ENCODE measurements at regions not wholly inside any gene's neighbourhood (a gene's known extent, or its start where the extent isn't known, plus 50 kb on each side); places are given as distances from the start of the nearest gene placed in this dataset.
A peak's percentile ranks its signal among the peaks of the same experiment; 100 is the strongest.
"Not testable (repeated sequence)": the region's sequence is repeated elsewhere in the genome, so short reads cannot be mapped to it uniquely, and the experiment has no call there.

DNA sequence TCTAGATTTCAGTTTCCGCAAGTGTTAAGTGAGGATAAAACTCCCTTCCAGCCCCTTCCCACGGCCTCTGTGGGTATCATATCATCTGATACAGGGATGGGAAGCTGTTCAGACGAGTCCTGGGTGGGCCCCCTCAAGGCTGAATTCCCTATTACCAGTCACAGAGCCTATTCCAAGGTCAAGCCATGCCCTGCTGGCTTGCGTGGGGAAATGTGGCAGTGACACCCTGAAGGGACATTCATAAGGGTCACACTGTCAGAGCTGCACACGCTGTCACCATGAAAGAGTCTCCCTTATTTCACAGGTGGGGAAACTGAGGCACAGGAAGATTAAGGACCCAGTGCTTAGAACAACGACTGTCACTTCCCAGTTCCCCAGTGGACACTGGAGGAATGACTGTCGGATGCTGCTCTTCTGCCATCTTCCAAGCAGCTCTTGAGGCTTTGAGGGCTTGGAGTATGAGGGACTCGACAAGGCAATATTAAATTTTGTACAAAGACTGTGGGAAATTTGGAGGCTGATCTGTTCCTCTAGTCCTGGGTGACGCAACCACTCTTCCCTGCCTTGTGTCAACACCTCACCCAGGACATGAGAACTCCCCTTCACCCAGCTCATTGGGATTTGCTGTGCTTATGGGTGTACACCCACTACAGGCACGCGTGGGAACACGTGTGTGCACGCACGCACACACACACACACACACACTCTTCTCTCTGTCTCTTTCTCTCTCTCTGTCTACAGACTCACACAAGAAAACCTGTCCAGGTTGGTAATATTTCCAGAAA is 386.0 kb downstream of the RPS24 start:
- DNase-seq, result no peak

DNA sequence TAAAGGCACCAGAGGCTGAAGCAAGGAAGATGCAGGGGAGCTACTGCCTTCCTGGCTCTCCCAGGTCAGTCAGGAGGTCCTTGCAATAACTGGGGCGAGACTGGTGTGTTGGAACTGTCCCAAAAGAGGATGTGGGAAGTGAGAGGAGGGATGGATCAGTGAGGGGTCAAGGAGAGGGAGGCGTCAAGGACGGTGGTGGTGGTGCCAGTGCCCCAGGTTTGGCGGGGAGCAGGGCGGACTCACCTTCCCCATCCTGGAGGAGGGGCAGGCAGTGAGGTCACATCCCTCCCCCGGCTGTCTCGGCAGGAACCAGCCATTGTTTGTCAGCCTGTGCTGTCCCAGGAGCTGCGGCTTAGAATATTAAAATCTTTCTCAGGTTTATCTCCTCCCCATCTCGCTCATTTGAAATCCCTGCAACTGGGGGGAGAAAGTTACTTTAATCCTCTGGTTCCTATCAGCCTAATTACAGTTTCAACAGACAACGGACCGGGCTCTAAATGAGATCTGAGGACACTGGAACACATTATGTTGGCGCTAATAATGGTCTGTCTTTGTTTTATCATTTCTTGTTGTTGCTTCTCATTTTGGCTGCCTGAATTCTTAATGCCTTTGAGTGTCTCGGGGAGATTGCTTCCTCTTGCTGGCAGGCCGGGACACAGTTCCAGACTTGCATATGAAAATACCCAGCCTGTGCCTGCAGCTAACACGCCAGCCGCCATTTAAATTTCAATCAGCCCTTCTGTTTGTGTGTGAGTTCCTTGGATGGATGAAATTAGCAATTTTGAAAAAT is 387.5 kb downstream of the RPS24 start:
- DNase-seq, result no peak

DNA sequence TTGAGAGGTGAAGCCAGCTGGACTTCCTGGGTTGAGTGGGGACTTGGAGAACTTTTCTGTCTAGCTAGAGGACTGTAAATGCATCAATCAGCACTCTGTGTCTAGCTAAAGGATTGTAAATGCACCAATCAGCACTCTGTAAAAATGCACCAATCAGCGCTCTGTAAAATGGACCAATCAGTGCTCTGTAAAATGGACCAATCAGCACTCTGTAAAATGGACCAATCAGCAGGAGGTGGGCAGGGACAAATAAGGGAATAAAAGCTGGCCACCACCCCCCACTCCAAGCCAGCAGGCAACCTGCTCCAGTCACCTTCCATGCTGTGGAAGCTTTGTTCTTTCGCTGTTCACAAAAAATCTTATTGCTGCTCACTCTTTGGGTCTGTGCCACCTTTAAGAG is 390.4 kb downstream of the RPS24 start:
- DNase-seq, result not testable (repeated sequence)

DNA sequence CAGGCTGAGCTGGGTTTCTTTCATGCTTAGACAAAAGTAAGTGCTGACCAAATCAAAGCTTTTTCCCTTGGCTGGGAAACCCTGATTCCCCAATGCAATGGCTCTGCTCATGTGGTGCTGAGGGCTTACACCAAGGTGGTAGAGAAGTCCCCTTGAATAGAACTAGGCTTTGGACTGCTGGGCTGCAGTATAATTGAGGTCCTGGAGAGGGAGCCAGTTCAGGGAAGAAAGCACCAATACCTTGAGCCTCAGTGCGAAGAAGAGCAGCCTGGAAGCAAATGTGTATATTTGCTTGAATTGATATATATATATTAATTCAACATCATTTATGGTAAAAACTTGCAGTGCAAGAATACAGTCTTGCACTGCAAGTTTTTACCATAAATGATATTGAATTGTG is 391.1 kb downstream of the RPS24 start:
- DNase-seq, result no peak

DNA sequence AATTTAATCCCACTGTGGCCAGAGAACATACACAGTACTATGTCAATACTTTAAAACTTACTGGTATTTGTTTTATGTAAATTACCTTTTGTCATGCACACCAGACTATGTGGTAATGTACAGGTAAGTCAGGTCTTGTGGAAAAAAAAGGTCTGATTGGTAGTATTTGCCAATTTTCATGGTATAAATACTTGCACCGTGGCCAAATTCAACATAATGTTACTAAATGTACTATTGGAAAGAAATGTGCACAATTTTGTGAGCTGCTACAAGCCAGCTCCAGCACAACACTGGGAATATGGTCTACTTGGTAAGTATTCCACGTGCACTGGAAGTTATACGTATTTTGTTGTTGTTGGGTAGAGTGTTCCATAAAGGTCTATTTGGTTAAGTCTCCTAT is 392.5 kb downstream of the RPS24 start:
- no peak for DNase-seq

DNA sequence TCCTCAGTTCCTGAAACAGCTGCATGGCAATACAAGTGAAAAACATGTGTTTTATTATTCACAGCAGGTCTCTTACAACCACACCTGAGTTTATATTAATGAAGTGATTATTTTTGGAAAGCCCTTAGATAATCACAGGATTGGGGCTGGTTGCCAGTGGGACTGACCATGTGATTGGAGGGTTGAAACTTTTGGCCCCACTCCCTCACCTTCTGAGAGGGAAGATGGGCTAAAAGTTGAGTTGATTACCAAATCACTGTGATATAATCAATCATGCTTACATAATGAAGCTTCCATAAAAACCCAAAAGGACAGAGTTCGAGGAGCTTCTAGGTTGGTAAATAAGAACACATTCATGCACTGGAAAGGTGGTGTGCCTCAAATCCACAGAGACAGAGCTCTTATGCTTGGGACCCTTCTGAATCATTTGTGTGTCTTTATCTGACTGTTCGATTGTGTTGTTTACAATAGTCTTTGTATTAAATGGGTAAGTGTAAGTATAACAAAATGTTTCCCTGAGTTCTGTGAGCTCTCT is 393.9 kb downstream of the RPS24 start:
- DNase-seq, result no peak

DNA sequence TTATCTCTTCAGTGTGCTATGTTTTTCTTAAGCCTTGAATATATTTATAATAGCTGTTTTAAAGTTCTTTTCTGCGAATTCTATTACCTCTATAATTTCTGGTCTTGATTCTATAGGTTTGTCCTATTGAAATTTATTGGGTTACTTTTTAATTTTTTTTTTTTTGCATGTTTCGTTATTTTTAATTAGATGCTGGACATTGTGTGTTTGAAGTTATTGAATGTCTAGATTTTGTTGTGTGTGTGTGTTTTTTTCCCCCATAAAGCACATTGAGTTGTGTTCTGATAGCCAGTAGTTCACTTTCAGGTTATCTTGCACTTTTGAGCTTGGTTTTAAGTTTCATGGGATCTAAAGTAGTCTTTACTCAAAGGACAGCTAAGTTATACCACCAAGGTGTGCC is 394.9 kb downstream of the RPS24 start:
- DNase-seq, result no peak

DNA sequence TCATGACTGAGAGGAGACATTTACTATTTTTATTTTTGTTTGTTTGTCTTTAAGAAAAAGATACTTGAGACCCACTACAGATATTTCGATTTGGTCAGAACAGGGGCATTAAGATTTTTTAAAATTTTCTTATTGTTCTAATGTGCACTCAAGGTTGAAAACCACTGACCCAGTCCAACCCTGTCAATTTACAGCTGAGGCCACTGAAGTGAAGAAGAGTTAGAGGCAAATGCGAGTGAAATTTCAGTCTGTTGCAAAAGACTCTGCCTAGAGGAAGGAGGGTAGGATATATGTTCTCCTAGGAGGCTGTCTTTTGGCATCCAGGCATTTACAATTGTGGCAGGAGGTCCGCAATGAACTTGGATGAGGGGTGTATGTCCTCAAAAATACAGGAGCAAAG is 396.3 kb downstream of the RPS24 start:
- DNase-seq, result no peak

DNA sequence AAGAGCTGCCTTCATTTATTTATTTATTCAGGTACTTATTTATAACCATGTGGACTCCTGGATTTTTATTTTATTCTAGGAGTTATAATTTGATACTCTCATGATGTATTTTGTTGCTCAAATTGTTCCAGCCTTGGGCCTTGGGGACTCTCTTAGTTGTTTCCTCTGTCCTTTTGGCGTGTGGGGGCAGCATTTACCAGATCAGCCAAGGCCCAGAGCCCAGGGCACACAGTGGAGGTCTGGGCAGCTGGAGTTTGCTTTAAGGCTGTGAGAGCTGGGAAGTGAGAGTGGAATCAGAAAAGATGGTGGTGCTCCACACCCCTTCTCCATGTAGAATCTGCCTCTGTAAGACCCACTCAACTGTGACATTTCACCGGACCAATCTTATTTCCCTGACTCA is 398.9 kb downstream of the RPS24 start:
- no peak for DNase-seq

DNA sequence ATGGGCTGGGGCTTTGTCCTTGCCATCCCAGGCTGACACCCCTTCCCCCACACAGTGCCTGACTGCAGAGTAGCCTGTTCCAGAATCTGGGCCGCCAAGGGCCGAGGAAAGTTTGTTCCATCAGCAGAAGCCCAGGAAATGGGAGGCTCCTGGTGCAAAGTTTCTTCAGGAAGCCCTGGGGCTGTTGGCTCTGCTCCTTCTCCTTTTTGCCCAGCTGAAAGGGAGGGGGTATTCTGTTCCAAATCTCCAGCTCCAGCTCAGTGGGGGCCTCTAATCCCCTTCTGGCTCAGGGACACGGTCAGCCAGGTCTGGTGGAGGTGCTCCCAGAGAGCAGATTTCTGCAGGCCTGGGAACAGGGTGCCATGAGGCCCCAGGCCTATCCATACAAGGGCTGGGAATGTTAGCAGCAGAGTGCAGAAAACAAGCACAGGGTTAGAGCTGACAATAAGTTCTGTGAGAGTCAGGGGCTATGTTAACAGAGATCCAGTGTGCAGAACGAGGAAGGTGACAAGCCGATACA is 399.5 kb downstream of the RPS24 start:
- no peak for DNase-seq

DNA sequence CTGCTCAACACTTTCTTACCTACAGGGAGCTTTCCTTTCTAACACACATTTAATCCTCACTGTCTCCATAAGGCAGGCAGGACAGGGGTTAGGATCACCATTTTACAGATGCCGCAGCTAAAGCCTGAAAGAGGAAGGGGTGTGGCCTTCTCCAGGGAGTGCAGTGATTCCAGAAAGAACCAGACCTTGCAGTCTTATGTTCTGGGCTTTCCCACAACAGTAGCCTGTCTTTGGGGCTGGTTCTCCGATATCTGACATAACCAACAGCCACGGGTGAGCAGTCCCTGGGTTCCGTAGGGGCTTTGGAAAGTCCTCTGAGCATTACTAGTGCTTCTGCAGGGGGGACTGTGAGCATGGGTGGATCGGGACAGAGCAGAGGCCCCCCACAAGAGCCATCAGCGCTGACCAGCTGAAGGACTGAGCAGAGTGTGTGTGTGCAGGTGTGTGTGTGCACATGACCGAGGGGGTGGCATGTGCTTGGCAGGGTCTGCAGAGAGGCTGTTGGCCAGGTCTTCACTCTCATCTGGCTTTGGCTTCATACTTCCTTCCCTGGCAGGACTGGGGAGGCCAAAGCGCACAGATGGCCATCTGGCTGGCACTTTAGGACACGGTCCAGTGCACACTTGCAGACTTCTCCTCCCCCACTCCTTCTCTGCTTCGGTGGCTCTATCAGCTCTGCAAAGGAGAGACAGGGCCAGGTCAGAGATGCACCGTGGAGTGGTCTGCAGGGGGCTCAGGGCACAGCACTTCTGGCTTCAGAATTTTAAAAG is 400.3 kb downstream of the RPS24 start:
- DNase-seq, result no peak

DNA sequence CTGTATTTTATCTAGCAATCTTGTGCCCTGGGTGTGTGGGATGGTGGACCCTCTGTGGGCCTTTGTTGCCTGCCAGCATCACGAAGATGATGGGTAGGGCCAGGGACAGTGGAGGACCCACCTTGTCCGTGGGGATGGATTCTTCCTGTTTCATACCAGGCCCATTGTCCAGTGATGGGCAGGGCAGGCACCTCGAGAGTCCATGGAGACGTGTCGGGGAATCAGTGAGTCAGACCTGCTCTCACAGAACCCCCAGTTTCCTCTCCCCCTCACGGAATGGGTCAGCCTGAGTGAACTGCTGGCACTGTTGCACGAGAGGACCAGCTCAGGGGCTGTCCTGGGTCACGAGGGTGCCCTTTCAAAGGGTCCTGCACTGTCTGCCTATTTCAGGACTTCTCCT is 401.2 kb downstream of the RPS24 start:
- DNase-seq, result no peak

DNA sequence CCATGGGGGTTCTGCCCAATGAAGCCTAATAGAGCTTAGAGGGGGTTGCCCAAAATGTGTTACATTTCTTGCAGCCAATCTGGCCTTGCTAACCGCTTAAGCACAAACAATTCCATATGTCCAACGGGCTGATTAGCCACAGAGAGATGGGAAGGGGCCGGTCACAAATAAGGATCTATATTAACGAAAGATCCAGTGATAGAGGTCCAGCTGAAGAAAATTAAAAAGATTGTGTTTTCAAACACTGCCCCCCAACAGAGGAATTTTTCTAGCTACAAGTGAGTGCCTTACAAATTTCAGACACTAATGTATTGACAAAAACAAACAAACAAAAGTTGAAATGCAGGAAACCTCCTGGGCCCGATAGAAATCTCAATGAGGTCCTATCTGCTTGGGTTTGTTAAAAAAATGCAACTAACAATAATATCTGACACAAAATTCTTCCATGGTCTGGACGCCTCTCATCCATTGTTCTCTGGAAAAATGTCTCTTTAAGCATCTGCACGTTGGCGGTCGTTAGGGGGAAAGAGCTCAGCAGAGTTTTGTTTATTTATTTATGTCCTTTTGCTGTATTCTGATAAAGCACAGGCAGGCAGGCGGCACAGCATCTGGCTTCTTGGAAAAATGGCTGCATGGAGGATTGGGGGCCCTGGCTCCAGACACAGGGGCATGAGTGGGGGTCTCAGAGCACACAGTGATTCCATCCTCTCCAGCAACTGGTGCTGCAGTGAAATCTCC is 402.0 kb downstream of the RPS24 start:
- DNase-seq, result no peak

DNA sequence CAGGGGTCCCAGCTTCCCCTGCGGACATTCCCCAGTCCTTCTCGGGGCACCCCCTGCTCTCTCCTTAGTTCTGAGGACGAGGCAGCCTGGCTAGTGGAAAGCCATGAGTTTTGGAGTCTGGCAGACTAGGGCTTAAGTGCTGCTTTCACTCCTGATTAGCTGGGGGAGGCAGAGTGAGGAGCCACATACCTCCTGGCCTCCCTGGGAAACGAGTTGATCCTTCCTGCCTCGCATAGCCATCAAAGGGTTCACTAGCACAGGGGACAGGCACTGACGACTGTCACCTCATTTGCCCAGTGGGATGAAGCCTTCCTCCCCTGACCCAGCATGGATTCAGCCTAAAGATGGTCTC is 402.5 kb downstream of the RPS24 start:
- no peak for DNase-seq

DNA sequence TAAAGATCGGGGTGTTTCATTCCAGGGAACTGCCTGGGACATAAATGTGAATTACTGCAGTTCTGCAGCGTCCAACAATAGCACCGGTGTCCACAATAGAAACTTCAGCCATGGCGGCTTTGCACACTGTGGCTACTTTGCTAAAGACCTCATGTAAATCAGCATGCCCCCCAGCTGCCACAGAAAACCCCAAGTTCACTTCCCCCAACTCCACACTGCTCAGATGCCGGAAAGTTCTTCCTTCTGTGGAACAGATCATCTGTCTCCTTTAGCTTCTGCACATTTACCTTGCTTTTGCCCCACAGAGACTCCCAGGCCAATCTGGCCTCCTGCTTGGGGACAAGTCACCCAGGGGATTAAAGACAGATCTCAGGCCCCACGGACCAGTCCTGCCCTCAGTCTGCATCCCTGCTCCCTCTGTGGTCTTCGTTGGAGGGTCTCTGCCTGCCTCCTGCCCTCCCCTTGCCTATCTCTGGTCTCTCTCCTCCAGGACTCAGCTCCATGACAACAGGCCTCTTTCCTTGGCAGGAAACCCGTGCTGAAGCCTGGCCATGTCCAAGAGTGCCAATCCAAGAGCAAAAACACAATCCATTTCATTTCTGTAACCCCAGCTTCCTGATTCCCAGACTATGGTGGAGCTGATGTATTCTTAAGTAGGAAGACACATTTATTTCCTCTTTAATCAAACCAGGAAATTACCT is 403.2 kb downstream of the RPS24 start:
- no peak for DNase-seq

DNA sequence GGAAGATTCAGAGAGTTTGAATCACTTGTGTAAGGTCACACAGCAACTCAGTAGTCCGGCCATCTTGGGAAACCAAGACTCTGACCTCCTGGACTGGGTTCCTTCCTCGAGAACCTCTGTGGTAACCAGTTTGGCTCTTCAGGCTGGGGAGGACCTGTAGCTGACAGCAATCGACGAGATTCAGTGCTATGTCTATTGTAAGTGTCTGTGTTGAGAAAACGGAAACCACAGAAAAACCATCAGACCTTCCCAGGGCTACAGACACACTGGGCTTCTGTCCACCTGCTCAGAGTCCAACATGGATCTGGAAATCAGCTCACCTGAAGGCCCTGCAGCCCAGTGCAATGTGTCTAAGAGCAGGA is 403.7 kb downstream of the RPS24 start:
- peak in 1 of 5 experiments; percentile 38 for DNase-seq

DNA sequence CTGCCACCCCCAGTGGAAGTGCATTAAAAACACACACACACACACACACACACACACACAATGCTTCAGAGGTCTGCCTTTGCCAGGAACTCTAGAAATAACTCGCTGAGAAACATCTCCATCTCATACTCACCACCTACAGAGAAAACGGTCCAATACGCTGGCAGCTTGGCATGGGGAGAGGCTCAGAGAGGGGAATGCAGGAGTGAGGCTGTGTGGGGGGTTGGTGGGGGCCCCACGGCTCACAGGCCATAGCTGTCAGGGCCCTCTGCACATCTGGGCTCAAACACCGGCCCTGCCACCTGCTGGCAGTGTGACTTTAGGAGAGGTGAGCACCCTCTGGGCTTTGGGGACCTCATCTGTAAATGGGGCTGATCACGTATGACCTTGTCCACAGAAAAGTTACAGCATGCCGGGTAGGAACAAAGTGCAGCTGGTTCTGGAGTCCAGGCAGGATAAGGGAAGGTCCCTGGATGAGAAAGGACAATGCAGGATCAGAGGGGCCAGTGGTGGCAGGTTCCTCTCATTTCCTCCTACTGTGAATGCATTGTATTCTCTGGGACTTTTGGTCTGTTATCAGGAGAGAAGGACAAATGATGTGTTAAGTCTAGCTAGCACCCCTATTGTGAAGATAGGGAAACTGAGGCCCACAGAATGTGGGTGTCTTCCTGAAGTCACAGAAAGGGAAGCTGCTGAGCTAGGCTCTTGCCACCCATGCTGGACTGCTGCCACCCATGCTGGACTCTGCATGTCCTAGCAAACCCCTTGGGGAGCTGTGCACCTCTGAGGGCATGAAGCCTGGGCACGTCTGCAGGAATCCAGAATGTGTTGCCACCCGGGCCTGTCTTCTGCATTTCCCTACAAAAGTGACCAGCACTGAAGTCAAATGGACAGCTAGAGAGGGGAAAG is 404.6 kb downstream of the RPS24 start:
- DNase-seq, result peak in 1 of 5 experiments; percentile 77

DNA sequence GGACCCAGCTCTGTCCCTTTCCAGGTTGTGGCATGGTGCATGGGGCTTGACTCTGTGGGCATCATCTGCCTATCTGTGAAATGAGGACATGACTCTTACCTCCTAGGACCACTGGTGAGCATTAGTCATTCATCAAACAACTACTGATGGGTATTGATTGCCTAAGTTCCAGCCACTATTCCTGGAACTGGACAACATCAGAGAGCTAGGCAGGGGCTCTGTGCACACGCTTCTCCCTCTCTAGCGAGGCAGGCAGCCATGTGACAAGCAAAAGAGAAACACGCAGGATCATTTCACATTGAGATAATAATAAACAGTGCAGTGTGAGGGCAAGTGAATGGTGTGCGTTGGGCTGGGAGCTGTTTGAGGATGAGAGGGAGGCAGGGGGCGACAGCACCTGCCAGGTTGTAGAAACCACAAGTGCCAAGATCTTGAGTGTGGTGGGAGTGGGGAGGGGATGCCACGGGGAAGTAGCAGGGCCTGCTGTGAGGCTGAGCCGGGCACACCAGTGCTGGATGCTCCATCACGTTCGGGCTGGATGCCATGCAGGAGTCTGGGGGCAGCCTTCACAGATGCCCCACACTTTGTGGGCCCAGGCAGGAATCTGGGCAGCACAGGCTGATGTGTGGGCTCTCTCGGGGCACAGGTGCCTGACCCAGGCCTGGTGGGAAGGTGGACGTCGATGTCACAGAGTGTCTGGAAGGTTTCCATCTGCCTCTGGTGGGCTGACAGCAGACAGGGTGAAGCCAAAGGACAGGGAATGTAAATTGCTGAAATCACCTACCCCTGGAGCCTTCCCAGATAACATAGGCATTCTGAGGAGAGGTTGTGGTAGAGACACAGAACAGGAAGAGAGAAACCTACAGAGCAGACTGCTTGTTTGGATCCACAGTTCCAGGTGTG is 405.5 kb downstream of the RPS24 start:
- no peak for DNase-seq

DNA sequence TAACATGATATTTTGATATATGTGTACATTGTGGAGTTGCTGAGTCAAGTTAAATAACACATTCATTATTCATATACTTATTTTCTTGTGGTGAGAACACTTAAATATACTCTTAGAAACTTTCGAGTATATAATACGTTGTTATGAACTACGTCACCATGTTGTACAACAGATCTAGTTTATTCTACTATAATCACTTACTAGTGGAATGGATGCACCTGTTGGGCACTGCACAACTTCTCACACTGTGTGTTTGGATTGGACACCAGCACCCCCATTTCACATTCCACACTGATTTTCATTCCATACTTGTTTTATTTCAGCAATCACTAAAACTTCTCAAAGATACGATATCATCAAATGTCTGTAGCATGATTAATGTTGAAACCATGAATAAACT is 407.3 kb downstream of the RPS24 start:
- DNase-seq, result no peak

DNA sequence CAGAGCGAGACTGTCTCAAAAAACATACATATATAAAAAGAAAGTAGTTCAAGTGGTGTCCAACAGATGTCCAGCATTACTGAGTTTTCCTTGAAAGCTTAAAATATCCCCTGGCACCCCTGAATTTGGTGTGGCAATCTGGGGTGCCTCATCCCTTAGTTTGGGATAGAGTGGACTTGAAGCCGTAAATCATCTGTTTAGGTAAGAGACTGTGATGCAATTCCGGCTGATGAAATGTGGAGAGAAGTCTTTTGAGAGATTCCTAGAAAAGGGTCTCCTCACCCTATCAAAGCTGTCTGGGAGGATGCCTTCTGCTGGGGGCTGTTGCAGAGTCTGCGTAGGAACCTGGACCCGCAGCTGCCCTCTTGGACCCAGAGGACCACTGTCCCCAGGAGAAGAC is 408.0 kb downstream of the RPS24 start:
- DNase-seq, result no peak
